ENCODE measurements at regions not wholly inside any gene's neighbourhood (a gene's known extent, or its start where the extent isn't known, plus 50 kb on each side); places are given as distances from the start of the nearest gene placed in this dataset.
A peak's percentile ranks its signal among the peaks of the same experiment; 100 is the strongest.
"Not testable (repeated sequence)": the region's sequence is repeated elsewhere in the genome, so short reads cannot be mapped to it uniquely, and the experiment has no call there.

- no peak for DNase-seq (ENCODE audit: low read depth in 2 of 3, low spot score in 2 of 3)
These were observed 83.2 kb upstream of the BRD7 start for GRCh38 chr16:50451951-50452508.

- DNase-seq (ENCODE audit: low read depth in 2 of 3, low spot score in 2 of 3), result no peak
These were observed 82.2 kb upstream of the BRD7 start for GRCh38 chr16:50450957-50451356.

GRCh38 chr16:50449800-50450199 lies 81.0 kb upstream of the BRD7 start:
- no peak for DNase-seq (ENCODE audit: low read depth in 2 of 3, low spot score in 2 of 3)

DNA sequence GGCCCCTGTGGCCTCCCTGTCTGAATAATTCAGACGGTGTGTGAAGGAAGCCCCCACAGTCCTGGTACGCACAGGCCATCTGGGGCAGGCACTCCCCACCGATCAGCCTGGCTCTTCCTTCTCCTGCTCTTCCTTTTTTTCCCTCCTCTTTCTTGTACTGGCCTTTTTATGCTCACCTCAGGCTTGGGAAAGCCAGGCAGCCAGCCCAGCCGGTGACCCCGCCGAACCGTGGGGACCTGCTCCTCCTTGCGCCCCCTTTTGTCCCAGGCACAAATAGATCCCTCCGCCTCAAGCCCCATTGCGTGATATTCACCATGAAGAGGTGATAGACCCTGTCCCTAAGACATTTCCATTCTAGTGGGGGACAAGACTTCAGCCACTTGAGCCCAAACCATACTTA lies 80.2 kb upstream of the BRD7 start:
- DNase-seq (ENCODE audit: low read depth in 2 of 3, low spot score in 2 of 3), result no peak

- DNase-seq (ENCODE audit: low read depth in 2 of 3, low spot score in 2 of 3), result no peak
These were observed 79.7 kb upstream of the BRD7 start for GRCh38 chr16:50448522-50448921.

DNA sequence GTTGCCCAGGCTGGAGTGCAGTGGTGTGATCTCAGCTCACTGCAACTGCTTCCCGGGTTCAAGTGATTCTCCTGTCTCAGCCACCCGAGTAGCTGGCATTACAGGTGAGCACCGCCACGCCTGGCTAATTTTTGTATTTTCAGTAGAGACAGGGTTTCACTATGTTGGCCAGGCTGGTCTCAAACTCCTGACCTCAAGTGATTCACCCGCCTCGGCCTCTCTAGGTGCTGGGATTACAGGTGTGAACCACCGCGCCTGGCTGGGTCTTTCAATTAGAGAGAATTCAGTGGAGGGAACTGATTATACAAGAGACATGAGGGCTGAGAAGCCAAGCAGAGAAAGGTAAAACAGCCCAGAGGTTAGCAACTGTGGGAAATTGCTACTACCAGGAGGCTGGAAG lies 78.6 kb upstream of the BRD7 start:
- not testable (repeated sequence) for DNase-seq (ENCODE audit: low read depth in 2 of 3, low spot score in 2 of 3)

DNA sequence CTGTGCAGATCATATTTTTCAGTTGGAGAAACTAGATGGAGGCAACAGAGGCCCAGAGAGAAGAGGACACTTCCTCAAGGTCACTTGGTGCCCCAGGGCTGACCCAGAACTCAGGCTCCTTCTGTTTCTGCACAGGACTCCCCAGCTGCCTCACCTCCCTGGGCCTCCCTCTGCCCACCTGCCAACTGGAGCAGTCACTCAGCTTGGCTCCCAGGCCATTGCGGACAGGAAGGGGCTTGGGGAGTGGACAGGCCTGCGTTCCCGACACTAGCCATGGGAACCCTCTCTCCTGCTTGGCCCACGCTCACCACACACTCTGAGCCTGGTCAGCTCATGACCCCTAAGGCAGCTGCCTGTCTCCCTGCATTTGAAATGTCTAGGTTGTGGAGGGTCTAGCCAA lies 78.1 kb upstream of the BRD7 start:
- DNase-seq (ENCODE audit: low read depth in 2 of 3, low spot score in 2 of 3), result no peak

GRCh38 chr16:50445621-50446555 lies 77.1 kb upstream of the BRD7 start:
- no peak for DNase-seq (ENCODE audit: low read depth in 2 of 3, low spot score in 2 of 3)

- no peak for DNase-seq (ENCODE audit: low read depth in 2 of 3, low spot score in 2 of 3)
These were observed 75.7 kb upstream of the BRD7 start for GRCh38 chr16:50444526-50444925.

- no peak for DNase-seq (ENCODE audit: low read depth in 2 of 3, low spot score in 2 of 3)
These were observed 73.4 kb upstream of the BRD7 start for GRCh38 chr16:50442221-50442620.

DNA sequence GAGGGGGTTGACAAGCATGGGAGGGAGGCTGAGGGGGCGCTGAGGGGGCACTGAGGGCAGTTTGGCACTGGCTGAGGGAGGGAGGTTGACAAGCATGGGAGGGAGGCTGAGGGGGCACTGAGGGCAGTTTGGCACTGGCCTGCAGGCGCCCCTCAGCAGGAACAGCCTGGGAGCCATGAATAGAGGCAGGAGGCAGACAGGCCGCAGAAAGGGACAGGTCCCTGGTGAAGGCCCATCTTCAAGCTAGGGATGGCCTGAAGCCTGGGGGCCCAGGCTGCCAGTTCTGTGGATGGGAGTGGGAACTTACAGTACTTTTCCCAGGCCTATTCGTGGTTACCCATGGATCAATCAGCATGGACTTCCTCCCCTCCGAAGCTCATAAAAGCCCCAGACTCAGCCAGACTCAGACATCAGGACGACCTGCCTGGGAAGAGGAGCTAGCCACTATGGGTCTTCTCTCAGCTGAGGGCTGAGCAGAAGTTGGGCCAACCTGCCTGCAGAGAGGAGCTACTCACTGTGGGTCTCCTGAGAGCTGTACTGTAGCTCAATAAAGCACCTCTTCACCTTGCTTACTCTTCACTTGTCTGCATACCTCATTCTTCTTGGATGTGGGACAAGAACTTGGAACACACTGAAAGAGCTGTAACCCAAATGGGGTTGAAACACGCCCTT lies 72.8 kb upstream of the BRD7 start:
- no peak for DNase-seq (ENCODE audit: low read depth in 2 of 3, low spot score in 2 of 3)

- no peak for DNase-seq (ENCODE audit: low read depth in 2 of 3, low spot score in 2 of 3)
These were observed 72.2 kb upstream of the BRD7 start for GRCh38 chr16:50440991-50441390.

- no peak for DNase-seq (ENCODE audit: low read depth in 2 of 3, low spot score in 2 of 3)
These were observed 71.7 kb upstream of the BRD7 start for GRCh38 chr16:50440531-50440930.

DNA sequence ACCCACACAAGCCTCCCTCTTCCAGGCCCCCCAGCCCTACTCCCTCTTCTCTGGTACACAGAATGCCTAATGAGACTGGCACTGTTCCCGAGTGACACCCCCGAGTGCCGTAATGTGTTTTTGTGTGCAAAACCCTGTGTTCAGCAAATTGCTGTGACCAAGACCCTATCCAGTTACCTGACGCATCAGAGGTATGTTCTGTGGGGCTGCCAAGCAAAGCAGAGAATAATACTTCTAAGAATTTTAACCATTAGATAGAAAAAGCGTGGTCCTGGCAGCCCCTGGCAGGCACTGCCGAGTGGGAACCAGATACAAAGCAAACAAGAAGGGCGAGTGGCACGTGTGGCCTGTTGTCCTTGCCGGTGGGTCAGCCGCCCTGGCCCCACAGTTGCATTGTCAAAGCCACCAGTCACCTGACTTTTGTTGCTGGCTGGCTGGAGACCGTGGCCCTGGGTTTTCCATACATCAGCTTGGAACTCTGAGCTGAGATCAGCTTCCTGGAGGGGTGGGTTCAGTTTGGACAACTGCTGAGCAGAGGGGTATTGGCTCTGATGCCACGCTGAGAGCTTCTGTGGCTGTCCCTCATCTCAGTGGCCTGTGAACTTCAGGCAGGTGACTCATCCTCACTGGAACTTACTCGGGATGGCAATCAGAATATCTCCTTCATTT lies 69.1 kb upstream of the BRD7 start:
- DNase-seq (ENCODE audit: low read depth in 2 of 3, low spot score in 2 of 3), result no peak

- DNase-seq (ENCODE audit: low read depth in 2 of 3, low spot score in 2 of 3), result no peak
These were observed 67.5 kb upstream of the BRD7 start for GRCh38 chr16:50436271-50436670.

DNA sequence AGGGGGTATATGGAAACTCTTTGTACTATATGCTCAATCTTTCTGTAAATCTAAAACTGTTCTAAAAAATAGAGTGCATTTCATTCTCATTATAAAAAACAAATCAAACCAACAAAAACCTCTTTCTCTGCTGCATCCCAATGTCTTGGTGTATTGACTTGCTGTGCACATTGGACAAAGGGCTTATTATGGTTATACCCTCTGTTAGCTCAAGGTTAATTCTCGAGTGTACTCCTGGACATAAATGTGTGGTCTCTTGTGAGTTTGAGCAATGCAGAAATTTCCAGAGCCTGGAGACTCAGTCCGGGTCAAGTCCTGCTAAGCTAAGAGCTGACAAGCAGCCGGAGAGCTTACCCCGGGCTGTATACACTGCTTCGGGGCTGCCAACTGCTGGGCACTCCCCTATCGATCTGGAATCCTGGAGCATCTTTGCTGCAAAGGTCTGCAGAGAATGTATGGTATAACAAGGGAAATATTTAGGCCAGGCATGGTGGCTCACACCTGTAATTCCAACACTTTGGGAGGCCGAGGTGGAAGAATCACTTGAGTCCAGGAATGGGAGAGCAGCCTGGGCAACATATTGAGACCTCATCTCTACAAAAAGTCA lies 66.2 kb upstream of the BRD7 start:
- no peak for DNase-seq (ENCODE audit: low read depth in 2 of 3, low spot score in 2 of 3)

- DNase-seq (ENCODE audit: low read depth in 2 of 3, low spot score in 2 of 3), result no peak
These were observed 61.3 kb upstream of the BRD7 start for GRCh38 chr16:50430076-50430475.

DNA sequence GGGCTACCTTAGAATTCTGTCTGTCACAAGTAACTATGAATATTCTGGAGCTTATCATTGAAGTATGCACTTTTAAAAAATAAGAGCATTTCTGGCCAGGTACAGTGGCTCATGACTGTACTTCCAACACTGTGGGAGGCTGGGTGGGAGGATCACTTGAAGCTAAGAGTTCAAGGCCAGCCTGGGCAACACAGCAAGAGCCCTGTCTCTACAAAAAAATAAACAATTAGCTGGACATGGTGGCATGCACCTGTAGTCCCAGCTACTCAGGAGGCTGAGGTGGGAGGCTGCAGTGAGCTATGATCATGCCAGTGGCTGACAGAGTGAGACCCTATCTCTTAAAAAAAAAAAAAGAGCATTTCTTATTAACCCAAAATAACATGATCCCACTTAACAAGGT lies 60.0 kb upstream of the BRD7 start:
- DNase-seq (ENCODE audit: low read depth in 2 of 3, low spot score in 2 of 3), result no peak

DNA sequence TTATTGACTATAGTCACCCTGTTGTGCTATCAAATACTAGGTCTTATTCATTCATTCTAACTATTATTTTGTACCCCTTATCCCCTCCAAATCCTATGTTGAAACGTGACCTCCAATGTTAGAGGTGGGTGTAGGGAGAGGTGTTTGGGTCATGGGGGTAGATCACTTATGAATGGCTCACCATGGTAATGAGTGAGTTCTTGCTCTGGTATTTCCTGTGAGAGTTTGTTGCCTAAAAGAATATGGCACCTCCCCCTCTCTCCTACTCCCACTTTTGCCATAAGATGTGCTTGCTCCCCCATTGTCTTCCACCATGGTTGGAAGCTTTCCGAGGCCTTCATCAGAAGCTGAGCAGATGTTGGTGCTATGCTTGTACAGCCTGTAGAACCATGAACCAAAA lies 59.3 kb upstream of the BRD7 start:
- no peak for DNase-seq (ENCODE audit: low read depth in 2 of 3, low spot score in 2 of 3)

DNA sequence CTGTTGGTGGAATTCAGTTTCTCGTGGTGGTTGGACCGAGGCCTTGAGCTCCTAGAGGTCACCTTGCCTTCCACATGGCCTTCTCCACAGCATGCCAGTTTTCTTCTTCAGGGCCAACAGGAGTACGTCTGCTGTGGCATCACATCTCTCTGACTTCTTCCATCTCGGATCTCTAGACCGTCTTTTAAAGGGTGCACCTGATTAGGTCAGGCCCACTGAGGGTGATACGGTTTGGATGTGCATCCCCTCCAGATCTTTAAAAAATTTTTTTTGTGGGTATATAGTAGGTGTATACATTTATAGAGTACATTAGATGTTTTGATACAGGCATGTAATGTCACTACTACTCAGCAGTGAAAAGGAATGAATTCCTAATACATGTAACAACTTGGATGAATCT lies 58.3 kb upstream of the BRD7 start:
- DNase-seq (ENCODE audit: low read depth in 2 of 3, low spot score in 2 of 3), result no peak

- peak in 2 of 3 donors; percentile 13 to 34 for DNase-seq (ENCODE audit: low read depth in 2 of 3, low spot score in 2 of 3)
These were observed 56.9 kb upstream of the BRD7 start for GRCh38 chr16:50425648-50426047.

Data from hematopoietic multipotent progenitor cell (in vitro differentiated cells).